Suprapubic skin (tissue), 4 donors: ENCODE measurements at regions not wholly inside any gene's neighbourhood (a gene's known extent, or its start where the extent isn't known, plus 50 kb on each side); places are given as distances from the start of the nearest gene placed in this dataset.

Experiments used
- CTCF ChIP-seq, 2 donors: fragments of 200-600 bp in 1 of 2; fragments of 450-650 bp in 1 of 2; sonication (generic) in 1 of 2; IDR thresholded peaks; one replicate each; pipeline ENCODE4 v1.5.1; 2016 to 2019; ENCODE audit warnings: antibody characterized with exemption in 2 of 2, mild to moderate bottlenecking in 1 of 2, moderate library complexity in 1 of 2
- EP300 ChIP-seq: sonication (generic); formaldehyde crosslinking; IDR thresholded peaks from one replicate; pipeline ENCODE4 v1.6.1; 2017; ENCODE audit warnings: antibody characterized with exemption
- POLR2A ChIP-seq, 2 donors: fragments of 450-650 bp; IDR thresholded peaks; one replicate each; pipeline ENCODE4 v1.6.1; 2017; ENCODE audit warnings: antibody characterized with exemption in 2 of 2, mild to moderate bottlenecking in 2 of 2, moderate library complexity in 2 of 2
- POLR2AphosphoS5 ChIP-seq, 3 donors: sonication (generic); formaldehyde crosslinking; IDR thresholded peaks; one replicate each; pipeline ENCODE4 v1.6.1; 2017; ENCODE audit warnings: antibody characterized with exemption in 3 of 3

GRCh38 chr10:27450225-27450624 is 53.9 kb upstream of the RAB18 start:
- TF ChIP-seq CTCF (IDR thresholded peaks at IDR 0.05) = no peak
- TF ChIP-seq POLR2A (IDR thresholded peaks at IDR 0.05) = no peak
- TF ChIP-seq EP300 = no peak
- no peak for TF ChIP-seq POLR2AphosphoS5 (IDR thresholded peaks at IDR 0.05)
